NCI-H524 treated with DMSO at 0.1 percent for 48 hours (cell line): ENCODE measurements at regions not wholly inside any gene's neighbourhood (a gene's known extent, or its start where the extent isn't known, plus 50 kb on each side); places are given as distances from the start of the nearest gene placed in this dataset.
"Not testable (repeated sequence)": the region's sequence is repeated elsewhere in the genome, so short reads cannot be mapped to it uniquely, and the experiment has no call there.

Source experiments
- DNase-seq: peaks from one replicate; lab custom pipeline; 2025; lab: John Stamatoyannopoulos, UW

DNA sequence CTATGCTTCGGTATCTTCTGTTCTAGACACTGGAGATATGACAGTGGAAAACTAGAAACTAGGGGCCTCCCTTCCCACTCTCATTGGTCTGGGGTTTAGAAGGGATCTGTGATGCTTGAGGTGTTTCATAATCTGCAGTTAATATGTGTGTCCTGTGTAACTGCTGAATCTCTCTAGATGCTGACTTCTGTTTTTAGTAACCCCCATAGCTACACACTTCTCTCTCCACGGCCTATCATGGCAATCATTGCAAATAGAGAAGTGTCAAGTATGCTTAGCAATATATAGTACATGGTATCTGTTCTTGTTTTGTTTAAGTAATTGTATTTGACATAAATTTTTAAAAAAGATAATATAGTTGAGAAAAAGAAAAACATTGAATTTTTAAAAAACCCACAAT is 394.6 kb upstream of the MMS22L start:
- DNase-seq: no peak

DNA sequence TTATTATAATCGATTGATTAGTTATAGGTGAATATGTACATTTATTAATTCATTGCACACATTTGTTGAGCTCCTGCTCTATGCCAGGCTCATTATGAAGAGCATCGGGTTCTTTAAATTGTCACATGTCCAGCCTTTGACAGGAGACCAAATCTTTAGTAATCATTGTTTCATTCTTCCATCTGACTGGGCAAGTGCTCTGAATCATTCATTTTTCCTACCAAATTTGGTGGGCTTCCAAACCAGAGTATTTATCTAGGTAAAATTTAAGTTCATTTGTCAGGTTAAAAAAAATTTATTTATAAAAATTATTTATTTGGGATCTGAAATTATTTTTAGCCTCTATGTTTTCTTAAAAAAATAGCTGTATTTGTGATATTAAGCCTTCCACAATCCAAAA is 404.9 kb upstream of the MMS22L start:
- DNase-seq: no peak

DNA sequence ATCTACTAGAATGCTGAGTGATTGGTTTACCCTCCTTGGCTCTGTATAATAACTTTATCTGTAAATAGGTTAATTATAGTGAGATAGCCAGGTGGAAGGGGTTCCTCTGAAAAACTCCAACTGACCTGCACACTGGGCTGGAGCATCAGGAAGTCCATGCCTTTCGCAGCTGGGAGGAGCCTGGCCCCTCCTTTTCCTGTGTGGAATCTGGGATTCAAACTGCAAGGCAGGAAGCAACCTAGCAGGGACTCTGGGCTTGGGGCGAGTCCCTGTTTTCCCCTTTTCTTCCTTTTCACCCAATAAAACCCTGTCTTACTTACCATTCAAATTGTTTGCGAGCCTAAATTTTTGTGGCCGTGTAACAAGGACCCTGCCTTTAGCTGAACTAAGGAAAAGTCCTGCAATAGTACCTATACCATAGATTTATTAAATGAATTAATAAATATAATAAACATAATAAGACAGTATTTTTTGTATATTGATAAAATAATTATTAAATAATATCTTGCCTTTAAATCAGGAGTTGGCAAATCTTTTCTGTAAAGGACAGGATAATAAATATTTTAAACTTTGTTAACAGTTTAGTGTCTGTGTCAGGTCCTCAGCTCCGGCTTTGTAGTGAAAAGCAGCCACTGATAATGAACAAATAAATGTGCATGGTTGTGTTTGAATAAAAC is 406.2 kb upstream of the MMS22L start:
- DNase-seq: no peak

DNA sequence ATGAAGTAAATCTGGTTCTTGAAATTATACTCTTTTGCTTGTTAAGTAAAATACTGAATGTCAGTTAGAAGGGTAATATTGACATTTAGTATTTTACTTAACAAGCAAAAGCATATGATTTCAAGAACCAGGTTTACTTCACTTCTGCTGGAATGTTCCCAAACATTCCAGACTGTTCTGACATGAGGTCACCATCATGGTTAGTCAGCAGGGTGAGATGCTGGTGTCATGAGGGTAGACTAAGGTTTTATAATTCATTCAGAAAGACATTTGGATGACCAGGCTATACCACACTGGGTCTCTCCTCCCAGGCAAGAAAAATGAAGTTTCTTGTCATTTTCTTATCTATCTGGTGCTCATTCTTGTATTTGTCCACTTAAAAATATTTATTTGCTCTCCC is 414.4 kb upstream of the MMS22L start:
- DNase-seq: no peak

DNA sequence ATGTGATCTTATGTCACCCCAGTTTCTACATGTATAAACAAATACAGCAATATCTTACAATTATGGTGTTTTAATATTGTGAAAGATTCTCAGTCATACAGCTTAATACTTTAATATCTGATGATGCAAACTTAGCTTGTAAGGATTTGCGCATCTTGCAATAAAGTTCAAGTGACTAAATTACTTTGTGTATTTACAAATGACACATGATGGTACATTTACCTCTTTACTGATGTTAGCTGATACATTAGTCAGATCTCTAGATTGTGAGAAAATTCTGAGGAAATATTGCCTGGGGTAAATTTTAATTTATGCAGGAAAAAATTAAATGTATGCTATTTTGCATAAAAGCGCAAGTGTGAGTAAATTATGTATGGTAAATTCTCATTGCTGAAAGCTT is 418.8 kb upstream of the MMS22L start:
- no peak for DNase-seq

DNA sequence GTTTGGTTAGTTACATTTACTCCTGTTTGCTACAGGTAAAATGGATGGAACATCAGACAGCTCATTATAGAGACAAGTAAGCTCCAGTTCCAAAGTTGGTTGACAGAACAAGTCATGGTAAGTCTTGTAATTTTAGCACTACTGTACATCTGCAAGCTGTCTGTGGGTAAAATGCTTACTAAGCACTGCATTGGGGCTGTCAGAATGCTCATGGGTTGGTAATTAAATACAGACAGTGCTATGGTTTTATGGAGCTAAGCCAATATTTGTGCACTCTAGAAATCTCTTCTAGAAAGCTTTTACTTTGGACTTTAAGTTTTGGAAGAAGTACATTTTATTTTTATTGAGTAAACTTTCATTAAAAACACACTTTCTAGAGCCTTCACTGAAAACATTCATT is 419.2 kb upstream of the MMS22L start:
- no peak for DNase-seq

DNA sequence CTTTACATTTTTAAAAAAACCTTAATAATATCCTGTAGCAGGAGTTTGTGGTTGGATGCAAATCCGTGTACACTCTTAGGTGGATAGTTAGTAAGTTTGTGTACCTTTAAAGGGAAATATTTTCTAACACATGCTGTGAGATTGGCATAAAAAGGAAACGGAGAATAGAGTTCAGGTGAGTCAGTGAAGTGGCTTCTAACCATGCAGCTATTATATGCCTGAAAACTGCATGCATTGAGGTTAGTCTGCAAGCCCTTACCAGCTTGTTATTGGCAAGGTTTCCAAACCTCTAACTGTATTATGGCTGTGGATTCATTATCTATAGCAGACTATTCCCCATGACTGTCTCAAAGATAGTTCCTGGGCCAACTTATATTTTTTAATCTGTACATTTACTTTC is 420.6 kb upstream of the MMS22L start:
- DNase-seq: no peak

DNA sequence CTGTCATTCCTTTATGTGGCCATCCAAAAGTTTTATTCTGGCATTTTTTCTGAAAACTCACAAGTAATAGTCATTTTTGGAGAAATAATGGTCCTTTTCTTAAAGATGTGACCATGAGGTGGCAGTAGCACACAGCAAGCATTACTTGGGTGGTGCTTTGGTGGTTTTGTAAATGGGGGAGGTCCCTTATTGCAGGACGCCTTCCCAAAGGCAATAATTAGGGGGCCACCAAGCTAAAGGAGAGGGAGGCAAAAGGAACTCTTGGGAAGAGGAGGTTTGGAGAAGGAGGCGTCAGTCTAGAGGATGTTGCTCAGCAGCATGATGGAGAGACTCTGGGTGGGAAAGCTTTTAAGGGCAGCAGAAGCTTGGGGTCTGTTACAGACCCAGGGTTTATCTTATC is 422.6 kb upstream of the MMS22L start:
- no peak for DNase-seq

DNA sequence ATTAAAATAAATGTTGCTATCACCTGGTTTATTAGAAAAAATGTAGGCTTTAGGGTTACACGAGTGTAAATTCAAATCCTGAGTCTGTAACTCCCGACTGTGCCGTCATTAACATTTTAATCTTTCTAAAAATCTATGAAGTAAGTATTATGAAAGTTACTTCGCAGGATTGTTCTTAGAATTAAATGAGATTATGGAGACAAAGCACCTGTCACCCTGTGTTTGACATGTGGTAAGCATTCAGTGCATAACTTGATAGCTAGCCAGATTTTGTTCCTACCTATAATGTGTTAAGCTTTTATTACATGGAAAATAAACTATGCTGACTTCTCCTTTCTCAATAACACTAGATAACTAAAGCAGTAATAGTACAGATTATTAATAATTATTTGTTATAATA is 429.7 kb upstream of the MMS22L start:
- DNase-seq: peak; percentile 12

DNA sequence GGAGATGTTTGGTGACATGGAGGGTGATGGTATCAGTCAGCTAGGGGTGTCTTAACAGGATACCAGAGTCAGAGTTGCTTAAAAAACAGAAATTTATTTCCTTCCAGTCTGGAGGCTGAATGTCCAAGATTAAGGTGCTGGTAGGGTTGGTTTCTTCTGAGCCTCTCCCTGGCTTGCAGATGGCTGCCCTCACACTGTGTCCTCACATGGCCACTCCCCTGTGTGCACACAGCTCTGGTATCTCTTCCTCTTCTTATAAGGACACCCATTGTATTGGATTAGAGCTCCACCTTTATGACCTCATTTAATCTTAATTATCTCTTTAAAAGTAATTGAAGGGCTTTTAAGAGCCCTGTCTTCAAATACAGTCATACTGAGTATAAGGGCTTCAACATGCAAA is 431.8 kb upstream of the MMS22L start:
- DNase-seq: no peak

DNA sequence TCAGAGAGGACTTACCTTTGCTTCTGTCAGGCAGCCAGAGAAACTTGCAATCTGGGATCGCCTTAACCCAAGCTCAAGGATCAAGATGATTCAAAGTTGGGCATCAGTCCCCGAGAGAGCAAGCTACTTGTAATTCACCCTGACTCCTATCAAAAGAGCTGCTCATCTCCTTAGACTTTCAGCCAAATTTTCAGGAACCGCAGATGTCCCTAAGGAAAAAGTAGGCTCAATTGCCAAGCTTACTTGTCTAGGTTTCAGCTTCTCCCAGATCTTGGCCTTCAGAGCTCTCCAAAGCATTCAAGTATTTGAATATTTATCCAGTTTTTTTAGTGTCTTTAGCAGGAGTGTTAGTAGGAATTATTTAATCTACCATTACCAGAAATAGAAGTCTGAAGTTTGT is 434.1 kb upstream of the MMS22L start:
- DNase-seq: no peak

DNA sequence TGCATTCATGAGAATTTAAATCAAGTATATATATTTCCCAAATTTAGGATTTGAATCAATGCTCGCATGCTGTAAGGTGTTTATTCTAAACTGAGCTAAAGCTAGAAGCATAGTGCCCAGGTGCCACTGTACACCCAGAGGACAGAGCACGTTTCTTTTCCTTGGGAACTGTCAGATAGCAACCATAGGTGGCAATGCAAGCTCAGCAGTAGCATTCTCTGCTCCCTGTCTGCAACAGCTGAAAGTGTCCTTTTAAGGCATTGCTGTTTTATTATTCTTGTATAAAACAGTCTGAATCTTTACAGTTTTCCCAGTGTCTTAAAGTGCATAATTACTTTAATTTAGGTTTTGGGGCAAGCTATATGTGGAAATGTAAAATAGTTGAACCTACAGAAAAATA is 443.4 kb upstream of the MMS22L start:
- no peak for DNase-seq

DNA sequence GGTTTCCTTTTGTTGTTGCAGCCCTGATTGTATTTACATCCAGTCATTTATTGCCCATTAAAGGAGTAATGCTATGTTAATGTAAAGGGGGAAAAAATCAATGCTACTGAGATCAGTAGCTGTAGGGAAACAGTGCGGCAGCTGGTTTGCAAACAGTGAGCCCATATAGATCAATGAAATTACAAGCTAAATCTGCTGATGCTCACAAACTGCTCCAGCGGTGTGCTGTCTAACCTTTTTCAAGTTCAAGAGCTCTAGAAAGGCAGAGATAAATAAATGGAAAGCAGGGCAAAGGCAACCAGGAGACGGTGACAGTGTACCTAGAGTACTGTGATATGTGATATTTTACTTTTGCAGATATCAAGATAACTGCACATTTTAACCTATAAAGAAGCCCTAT is 449.0 kb upstream of the MMS22L start:
- DNase-seq: no peak

DNA sequence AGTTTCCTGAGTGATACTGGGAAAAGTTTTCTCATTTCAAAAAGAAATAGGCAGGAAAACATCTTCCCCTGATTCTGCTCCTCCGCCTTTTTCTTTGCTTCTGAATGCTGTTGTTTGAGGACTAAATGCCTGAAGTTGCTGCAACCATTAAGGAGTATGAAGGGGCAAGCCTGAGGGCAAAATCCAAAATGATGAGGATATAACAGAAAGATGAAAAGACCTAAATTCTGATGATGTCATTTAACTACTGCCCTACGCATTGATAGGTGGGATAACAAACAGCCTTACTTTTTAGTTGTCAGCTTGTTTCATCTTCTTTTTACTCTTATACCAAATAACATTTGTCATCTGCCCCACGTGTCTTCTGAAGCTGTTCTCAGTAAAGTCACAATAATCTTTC is 474.6 kb upstream of the MMS22L start:
- no peak for DNase-seq

DNA sequence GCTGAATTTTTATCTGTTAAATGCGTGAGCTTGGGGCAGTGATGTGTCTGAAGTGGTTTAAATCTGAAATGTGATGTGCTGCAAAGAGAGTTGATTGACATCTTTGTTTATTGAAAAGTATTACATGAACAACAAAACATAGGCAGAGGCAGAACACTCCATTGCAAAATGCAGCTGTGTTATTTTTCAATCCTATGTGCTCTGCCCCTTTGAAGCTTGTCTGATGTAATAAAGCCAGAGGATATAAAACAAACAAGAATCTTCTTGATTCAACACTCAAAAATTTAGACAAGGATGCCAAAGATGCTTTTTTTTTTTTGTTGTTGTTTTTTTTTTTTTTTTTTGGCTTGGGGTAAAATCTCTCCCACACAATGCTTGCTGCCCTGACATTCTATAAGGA is 482.4 kb upstream of the MMS22L start:
- DNase-seq: no peak

DNA sequence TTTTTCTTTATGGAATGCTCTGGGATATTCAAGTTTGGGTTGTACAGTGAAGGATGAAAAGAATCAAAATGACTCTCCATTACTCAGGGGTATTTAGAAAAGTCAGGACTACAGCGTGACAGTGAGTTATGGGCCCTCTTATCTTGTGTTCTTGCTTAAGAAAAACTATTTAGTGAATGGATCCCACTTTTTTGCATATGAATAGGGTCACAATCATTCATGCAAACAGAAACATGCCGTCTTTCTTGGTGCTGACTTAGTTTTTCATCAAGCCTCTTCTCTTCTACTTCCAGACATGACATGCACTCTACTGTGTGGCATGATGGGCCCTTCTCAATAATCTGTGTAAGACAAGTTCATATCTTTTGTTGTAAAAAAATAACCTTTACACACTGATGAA is 488.4 kb upstream of the MMS22L start:
- DNase-seq: no peak

DNA sequence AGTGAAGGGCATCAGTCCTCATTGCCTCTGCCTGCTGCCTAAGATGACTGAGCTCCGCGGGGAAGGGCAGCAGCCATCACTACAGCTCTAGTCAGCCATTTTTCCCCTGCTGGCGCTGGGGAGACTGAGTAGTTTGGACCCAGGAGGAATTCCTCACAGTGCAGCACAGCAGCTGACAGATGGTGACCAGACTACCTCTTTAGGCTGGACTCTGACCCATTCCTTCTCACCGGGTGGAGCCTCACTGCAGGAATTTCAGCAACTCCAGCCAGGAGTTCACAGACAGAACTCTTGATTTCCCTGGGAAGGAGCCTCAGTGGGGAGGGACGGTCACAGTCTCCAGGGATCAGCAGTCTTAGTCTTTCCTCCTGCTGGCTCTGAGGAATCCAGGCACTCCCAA is 492.0 kb upstream of the MMS22L start:
- DNase-seq: no peak

DNA sequence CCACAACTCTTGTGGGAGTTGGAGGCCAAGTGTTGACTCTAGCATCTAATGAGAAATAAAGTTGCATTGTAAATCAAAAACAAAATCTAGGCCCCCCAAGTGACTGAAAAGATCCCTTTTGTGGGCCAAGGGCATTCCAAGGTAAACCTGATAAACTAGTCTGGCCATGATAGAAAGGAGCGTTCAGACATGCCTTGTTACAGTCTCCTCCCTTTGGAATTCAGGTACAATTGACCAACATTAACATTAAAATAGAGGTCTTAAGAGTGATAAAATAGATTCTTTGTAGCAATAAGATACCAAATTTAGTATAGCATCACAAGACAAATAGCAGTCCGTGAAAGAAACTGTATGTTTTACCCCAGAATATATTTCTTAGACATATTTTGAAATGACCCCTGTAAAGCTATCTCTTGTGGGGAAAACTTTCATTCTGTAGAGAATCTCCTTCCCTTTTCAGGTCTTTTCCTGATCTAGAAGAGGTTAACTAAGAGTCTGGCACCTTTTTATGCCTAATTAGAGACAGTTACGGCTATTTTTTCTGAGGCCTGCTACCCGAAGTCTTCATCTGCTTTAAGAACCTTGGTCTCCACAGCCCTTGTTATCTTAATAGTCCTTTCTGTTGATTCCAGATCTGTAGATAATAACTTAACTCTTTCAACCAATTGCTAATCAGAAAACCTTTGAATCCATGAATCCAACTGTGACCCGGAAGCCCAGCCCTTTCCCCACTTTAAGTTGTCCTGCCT is 495.4 kb upstream of the MMS22L start:
- no peak for DNase-seq

DNA sequence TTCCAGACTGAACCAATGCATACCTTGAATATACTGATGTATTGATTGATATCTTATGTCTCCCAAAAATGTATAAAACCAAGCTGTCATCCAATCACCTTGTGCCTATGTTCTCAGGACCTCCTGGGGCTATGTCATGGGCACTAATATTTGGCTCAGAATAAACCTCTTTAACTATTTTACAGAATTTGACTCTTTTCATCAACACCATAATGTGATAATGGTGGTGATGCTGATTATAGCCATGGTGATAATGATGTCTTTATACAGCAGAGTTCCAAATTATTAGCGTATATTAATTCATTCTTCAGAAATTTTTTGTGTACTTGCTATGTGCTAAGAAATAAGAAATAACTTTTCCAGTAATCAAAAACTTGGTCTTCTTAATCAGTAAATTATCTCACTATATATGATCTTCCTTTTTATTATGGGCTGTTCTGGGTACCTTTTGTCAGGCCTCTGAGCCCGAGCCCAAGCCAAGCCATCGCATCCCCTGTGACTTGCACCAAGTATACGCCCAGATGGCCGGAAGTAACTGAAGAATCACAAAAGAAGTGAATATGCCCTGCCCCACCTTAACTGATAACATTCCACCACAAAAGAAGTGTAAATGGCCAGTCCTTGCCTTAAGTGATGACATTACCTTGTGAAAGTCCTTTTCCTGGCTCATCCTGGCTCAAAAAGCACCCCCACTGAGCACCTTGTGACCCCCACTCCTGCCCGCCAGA is 496.2 kb upstream of the MMS22L start:
- DNase-seq: not testable (repeated sequence)

DNA sequence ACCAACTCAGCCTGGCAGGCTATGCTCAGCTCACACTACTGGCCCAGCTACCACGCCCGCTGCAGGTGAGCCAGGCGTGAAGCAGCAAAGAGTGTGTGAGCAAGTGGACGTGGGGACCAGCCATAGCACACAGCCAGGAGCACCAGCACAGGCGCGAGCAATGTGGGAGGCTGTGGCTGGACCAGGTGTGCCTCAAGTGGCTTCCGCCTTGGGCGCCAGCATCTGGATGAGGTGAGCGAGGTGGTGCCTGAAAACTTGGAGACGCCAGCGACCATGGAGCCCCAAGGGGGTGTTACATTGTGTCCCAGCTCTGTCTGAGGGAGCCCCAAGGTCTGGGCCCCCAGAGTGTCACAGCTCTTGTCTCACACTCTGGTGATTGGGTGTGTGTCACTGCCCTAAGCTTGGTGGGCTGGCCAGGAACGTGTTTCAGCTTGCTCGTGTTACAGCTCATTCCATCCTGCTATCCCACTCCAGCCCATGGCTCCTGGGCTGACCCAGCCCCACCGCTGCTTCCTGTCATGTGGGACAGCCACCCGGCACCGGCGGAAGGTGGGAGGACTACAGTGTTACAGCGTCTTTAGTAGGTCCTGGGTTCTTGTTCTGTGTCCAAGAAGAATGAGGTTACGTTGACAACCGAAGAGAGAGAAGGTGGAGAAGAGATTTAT is 508.0 kb upstream of the MMS22L start:
- no peak for DNase-seq

DNA sequence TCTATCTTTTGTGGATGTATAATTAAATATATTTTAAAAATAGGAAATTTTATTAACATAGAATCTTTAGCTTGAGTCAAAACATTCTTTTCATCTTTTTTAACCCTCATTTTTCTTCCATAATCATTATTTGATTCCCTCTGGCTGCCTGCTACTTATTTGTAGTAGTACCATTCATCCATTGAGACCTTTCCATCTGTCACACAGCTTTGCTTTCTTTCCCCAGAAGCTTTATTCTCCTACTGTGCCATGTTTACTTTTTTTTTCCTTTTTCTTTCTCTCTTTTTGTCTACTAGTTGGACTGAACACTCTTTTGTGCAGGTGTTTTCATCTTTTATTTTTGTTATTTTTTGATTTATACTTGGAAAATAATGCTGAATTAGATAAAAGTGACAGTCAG is 522.6 kb upstream of the MMS22L start:
- no peak for DNase-seq

DNA sequence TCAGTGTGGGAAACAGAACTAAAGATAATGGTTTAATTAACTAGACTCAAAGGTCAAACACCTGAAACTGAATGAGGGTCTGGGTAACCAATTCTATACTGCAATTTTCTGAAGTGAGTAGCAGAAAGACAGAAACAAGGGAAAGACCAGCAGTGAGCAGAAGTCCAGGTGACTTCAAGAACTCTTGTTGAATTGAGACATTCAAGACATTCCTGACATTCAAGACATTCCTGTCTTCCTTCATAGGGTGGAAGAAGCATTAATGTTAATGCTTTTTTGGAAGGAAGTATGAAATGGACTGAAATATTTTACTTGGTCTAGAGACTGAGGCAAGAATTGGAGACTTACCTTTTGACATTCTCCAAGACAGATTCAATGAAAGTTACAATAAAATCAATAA is 529.9 kb upstream of the MMS22L start:
- no peak for DNase-seq
